ENCODE measurements at regions not wholly inside any gene's neighbourhood (a gene's known extent, or its start where the extent isn't known, plus 50 kb on each side); places are given as distances from the start of the nearest gene placed in this dataset.
"Not testable (repeated sequence)": the region's sequence is repeated elsewhere in the genome, so short reads cannot be mapped to it uniquely, and the experiment has no call there.

- DNase-seq (ENCODE audit: low spot score) = no peak
These were observed 237.2 kb upstream of the PUDP start for GRCh38 chrX:7385131-7385530.

GRCh38 chrX:7378406-7378805 is 230.5 kb upstream of the PUDP start:
- DNase-seq (ENCODE audit: low spot score) = no peak

- DNase-seq (ENCODE audit: low spot score) = no peak
These were observed 225.0 kb upstream of the PUDP start for GRCh38 chrX:7372825-7373525.

- no peak for DNase-seq (ENCODE audit: low spot score)
These were observed 214.2 kb upstream of the PUDP start for GRCh38 chrX:7362111-7362510.

- DNase-seq (ENCODE audit: low spot score) = no peak
These were observed 204.0 kb upstream of the PUDP start for GRCh38 chrX:7351926-7352325.

GRCh38 chrX:7347465-7347864 is 199.5 kb upstream of the PUDP start:
- no peak for DNase-seq (ENCODE audit: low spot score)

GRCh38 chrX:7346021-7346420 is 198.1 kb upstream of the PUDP start:
- DNase-seq (ENCODE audit: low spot score) = no peak

- DNase-seq (ENCODE audit: low spot score) = no peak
These were observed 195.2 kb upstream of the PUDP start for GRCh38 chrX:7343181-7343580.

GRCh38 chrX:7335816-7336362 is 187.9 kb upstream of the PUDP start:
- not testable (repeated sequence) for DNase-seq (ENCODE audit: low spot score)

GRCh38 chrX:7334253-7334935 is 186.4 kb upstream of the PUDP start:
- DNase-seq (ENCODE audit: low spot score) = no peak

GRCh38 chrX:7330971-7331746 is 183.2 kb upstream of the PUDP start:
- DNase-seq (ENCODE audit: low spot score) = no peak

GRCh38 chrX:7330556-7330955 is 182.6 kb upstream of the PUDP start:
- DNase-seq (ENCODE audit: low spot score) = no peak

- no peak for DNase-seq (ENCODE audit: low spot score)
These were observed 170.7 kb upstream of the PUDP start for GRCh38 chrX:7318661-7319060.

GRCh38 chrX:7318241-7318640 is 170.3 kb upstream of the PUDP start:
- no peak for DNase-seq (ENCODE audit: low spot score)

- DNase-seq (ENCODE audit: low spot score) = no peak
These were observed 168.9 kb upstream of the PUDP start for GRCh38 chrX:7316887-7317286.

- no peak for DNase-seq (ENCODE audit: low spot score)
These were observed 168.3 kb upstream of the PUDP start for GRCh38 chrX:7316280-7316679.

GRCh38 chrX:7314425-7314824 is 166.5 kb upstream of the PUDP start:
- no peak for DNase-seq (ENCODE audit: low spot score)

- DNase-seq (ENCODE audit: low spot score) = no peak
These were observed 159.8 kb upstream of the PUDP start for GRCh38 chrX:7307720-7308119.

GRCh38 chrX:7294483-7294882 is 146.5 kb upstream of the PUDP start:
- DNase-seq (ENCODE audit: low spot score) = no peak

- no peak for DNase-seq (ENCODE audit: low spot score)
These were observed 138.3 kb upstream of the PUDP start for GRCh38 chrX:7286168-7286837.

- DNase-seq (ENCODE audit: low spot score) = no peak
These were observed 137.8 kb upstream of the PUDP start for GRCh38 chrX:7285765-7286164.

- DNase-seq (ENCODE audit: low spot score) = no peak
These were observed 135.8 kb upstream of the PUDP start for GRCh38 chrX:7283741-7284140.
